Mucosa of descending colon (tissue), 3 donors: ENCODE measurements at regions not wholly inside any gene's neighbourhood (a gene's known extent, or its start where the extent isn't known, plus 50 kb on each side); places are given as distances from the start of the nearest gene placed in this dataset.
A peak's percentile ranks its signal among the peaks of the same experiment; 100 is the strongest.

Source experiments
- ATAC-seq: fragments of 200-7000 bp; cut with Tn5 transposase; one replicate; pipeline ENCODE4 v1.9.1; 2020; ENCODE audit warnings: mild to moderate bottlenecking, moderate library complexity
- DNase-seq, 3 donors: peaks; one replicate each; pipeline ENCODE4 v3.0.0-alpha.2; 2020
- H3K36me3 ChIP-seq: fragments of 200-600 bp; one replicate; pipeline ENCODE4 v1.8.0; 2021; ENCODE audit warnings: low read depth, mild to moderate bottlenecking
- H3K4me1 ChIP-seq: fragments of 200-600 bp; one replicate; pipeline ENCODE4 v1.8.0; 2021; ENCODE audit warnings: low read depth, mild to moderate bottlenecking
- H3K4me3 ChIP-seq: fragments of 200-600 bp; one replicate; pipeline ENCODE4 v1.8.0; 2021; ENCODE audit warnings: mild to moderate bottlenecking
- H3K9me3 ChIP-seq: fragments of 200-600 bp; one replicate; pipeline ENCODE4 v1.8.0; 2021; ENCODE audit warnings: mild to moderate bottlenecking
- intact Hi-C, 2 donors: fragments of 100-400 bp; cut with DNase I in 1 of 2; cut with micrococcal nuclease in 1 of 2; formaldehyde crosslinking; loops; one replicate each; pipeline versions ENCODE4 v1.11.0 to v1.11.1; 2022; cut with DNase I, micrococcal nuclease
- TF ChIP-seq, protein P1 (sequence below): fragments of 200-600 bp; IDR thresholded peaks from one replicate; pipeline ENCODE4 v1.8.0; 2022; ENCODE audit warnings: antibody characterized with exemption, mild to moderate bottlenecking
- donor health status: DM: no; HTN: no; CAD: no; lungs with moderate emphysema.
- donor health status: DM: no; HTN: no; CAD: no.
- donor health status: DM: no; HTN: yes; CAD: no.

- Histone ChIP-seq H3K36me3 (no peaks in the 10 kb centered on the region), H3K9me3 (peaks cover 52% of the 10 kb centered on the region), H3K4me1 (no peaks in the 10 kb centered on the region), H3K4me3 (no peak overlapping the region)
- TF ChIP-seq, protein P1, sequence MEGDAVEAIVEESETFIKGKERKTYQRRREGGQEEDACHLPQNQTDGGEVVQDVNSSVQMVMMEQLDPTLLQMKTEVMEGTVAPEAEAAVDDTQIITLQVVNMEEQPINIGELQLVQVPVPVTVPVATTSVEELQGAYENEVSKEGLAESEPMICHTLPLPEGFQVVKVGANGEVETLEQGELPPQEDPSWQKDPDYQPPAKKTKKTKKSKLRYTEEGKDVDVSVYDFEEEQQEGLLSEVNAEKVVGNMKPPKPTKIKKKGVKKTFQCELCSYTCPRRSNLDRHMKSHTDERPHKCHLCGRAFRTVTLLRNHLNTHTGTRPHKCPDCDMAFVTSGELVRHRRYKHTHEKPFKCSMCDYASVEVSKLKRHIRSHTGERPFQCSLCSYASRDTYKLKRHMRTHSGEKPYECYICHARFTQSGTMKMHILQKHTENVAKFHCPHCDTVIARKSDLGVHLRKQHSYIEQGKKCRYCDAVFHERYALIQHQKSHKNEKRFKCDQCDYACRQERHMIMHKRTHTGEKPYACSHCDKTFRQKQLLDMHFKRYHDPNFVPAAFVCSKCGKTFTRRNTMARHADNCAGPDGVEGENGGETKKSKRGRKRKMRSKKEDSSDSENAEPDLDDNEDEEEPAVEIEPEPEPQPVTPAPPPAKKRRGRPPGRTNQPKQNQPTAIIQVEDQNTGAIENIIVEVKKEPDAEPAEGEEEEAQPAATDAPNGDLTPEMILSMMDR: no peak
- intact Hi-C loops: no loop called here
- ATAC-seq (no peak), DNase-seq (peak in 1 of 3 donors; percentile 10)
Observed at GRCh38 chr9:11158063-11158462, 545.3 kb upstream of the PTPRD start.

DNA sequence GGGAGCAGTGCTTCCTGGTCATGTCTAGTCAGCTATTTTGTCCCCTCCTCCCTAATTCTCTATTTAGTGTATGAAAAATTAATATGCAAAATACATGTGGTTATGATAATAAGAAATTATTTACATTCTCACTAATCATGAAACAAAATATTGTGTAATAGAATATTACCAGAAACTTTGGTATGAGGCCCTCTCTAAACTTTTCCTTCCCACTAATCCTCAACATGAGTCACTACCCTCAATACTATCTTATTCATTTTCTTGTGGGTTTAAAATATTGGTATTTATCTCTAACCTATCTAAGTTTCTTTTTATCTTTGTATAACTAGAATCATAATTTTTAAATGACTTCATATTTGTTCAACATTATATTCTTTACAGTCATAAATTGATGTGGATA is 545.9 kb upstream of the PTPRD start:
- TF ChIP-seq, protein P1: no peak
- ATAC-seq: no peak
- H3K4me1 ChIP-seq: no peaks in the 10 kb centered on the region

GRCh38 chr9:11159318-11159862 is 546.6 kb upstream of the PTPRD start:
- no peak for ATAC-seq
- DNase-seq: no peak

More for the DNA sequence above, 545.9 kb upstream of the PTPRD start:
- Histone ChIP-seq H3K9me3 (peaks cover 54% of the 10 kb centered on the region), H3K4me3 (no peak overlapping the region), H3K36me3 (no peaks in the 10 kb centered on the region)
- no peak for DNase-seq
- intact Hi-C loops: no loop called here

GRCh38 chr9:11163843-11164242 is 551.0 kb upstream of the PTPRD start:
- Histone ChIP-seq H3K9me3 (peaks cover 56% of the 10 kb centered on the region), H3K36me3 (no peaks in the 10 kb centered on the region), H3K4me3 (no peak overlapping the region), H3K4me1 (no peaks in the 10 kb centered on the region)
- TF ChIP-seq, protein P1: no peak
- DNase-seq (no peak), ATAC-seq (no peak)
- intact Hi-C loops: no loop called here

More at GRCh38 chr9:11159318-11159862, 546.6 kb upstream of the PTPRD start:
- intact Hi-C loops: no loop called here
- H3K36me3 ChIP-seq: no peaks in the 10 kb centered on the region
- no peak overlapping the region for H3K4me3 ChIP-seq
- no peaks in the 10 kb centered on the region for H3K4me1 ChIP-seq
- H3K9me3 ChIP-seq: peaks cover 56% of the 10 kb centered on the region
- TF ChIP-seq, protein P1: no peak

- intact Hi-C loops: no loop called here
Observed at GRCh38 chr9:11182001-11182400, 569.2 kb upstream of the PTPRD start.

More at GRCh38 chr9:11182001-11182400, 569.2 kb upstream of the PTPRD start:
- H3K4me1 ChIP-seq: no peaks in the 10 kb centered on the region
- H3K36me3 ChIP-seq: no peaks in the 10 kb centered on the region
- peaks cover 41% of the 10 kb centered on the region for H3K9me3 ChIP-seq
- DNase-seq (no peak), ATAC-seq (no peak)
- TF ChIP-seq, protein P1: no peak
- no peak overlapping the region for H3K4me3 ChIP-seq
